Glutamatergic neuron (in vitro differentiated cells): ENCODE measurements at regions not wholly inside any gene's neighbourhood (a gene's known extent, or its start where the extent isn't known, plus 50 kb on each side); places are given as distances from the start of the nearest gene placed in this dataset.

ENCODE experiments used
- DNase-seq: peaks from one replicate; pipeline ENCODE4 v3.0.0; 2022
- H3K27ac Mint-ChIP-seq: one replicate; pipeline ENCODE4 v1.8.0; 2020; ENCODE audit warnings: mild to moderate bottlenecking, mixed read lengths, inconsistent platforms; ENCODE audit not compliant: unreplicated experiment
- H3K27me3 Mint-ChIP-seq: one replicate; pipeline ENCODE4 v1.8.0; 2020; ENCODE audit warnings: mild to moderate bottlenecking, moderate library complexity, mixed read lengths, inconsistent platforms; ENCODE audit not compliant: unreplicated experiment
- H3K36me3 Mint-ChIP-seq: one replicate; pipeline ENCODE4 v1.8.0; 2020; ENCODE audit warnings: mild to moderate bottlenecking, mixed read lengths, inconsistent platforms; ENCODE audit not compliant: unreplicated experiment
- H3K4me1 Mint-ChIP-seq: one replicate; pipeline ENCODE4 v1.8.0; 2020; ENCODE audit warnings: mild to moderate bottlenecking, low read depth, mixed read lengths, inconsistent platforms; ENCODE audit not compliant: unreplicated experiment
- H3K4me3 Mint-ChIP-seq: one replicate; pipeline ENCODE4 v1.8.0; 2020; ENCODE audit warnings: mild to moderate bottlenecking, mixed read lengths, inconsistent platforms; ENCODE audit not compliant: unreplicated experiment
- H3K9me3 Mint-ChIP-seq: one replicate; pipeline ENCODE4 v1.8.0; 2020; ENCODE audit warnings: mild to moderate bottlenecking, moderate library complexity, mixed read lengths, inconsistent platforms; ENCODE audit not compliant: unreplicated experiment
- TF ChIP-seq, protein P1 (sequence below): fragments of 200-600 bp; sonication (generic); IDR thresholded peaks from one replicate; pipeline ENCODE4 v1.5.0; 2021; ENCODE audit not compliant: partially characterized antibody, unreplicated experiment

DNA sequence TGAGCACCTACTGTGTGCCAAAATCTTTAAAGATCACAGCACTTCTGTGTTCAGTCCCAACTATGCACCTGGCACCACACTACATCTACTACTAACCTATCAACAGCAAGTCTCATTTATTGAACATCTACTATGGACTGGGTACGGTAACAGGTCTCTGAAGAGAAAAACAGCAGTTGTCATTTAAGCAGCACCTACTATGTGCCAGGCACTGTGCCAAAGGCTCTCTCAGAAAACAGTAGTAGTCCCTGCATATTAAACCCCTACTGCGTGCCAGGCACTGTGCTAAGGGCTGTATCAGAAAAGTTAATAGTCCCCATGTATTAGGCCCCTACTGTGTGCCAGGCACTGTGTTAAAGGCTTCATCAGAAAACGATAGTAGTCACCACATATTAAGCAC lies 106.2 kb downstream of the PTPRS start:
- no peak overlapping the region for H3K4me3 Mint-ChIP-seq
- no peak overlapping the region for H3K27ac Mint-ChIP-seq
- no peaks in the 10 kb centered on the region for H3K4me1 Mint-ChIP-seq
- H3K36me3 Mint-ChIP-seq: peaks cover under 1% of the 10 kb centered on the region
- H3K9me3 Mint-ChIP-seq: peaks cover 24% of the 10 kb centered on the region
- H3K27me3 Mint-ChIP-seq: peaks cover 12% of the 10 kb centered on the region
- TF ChIP-seq, protein P1, sequence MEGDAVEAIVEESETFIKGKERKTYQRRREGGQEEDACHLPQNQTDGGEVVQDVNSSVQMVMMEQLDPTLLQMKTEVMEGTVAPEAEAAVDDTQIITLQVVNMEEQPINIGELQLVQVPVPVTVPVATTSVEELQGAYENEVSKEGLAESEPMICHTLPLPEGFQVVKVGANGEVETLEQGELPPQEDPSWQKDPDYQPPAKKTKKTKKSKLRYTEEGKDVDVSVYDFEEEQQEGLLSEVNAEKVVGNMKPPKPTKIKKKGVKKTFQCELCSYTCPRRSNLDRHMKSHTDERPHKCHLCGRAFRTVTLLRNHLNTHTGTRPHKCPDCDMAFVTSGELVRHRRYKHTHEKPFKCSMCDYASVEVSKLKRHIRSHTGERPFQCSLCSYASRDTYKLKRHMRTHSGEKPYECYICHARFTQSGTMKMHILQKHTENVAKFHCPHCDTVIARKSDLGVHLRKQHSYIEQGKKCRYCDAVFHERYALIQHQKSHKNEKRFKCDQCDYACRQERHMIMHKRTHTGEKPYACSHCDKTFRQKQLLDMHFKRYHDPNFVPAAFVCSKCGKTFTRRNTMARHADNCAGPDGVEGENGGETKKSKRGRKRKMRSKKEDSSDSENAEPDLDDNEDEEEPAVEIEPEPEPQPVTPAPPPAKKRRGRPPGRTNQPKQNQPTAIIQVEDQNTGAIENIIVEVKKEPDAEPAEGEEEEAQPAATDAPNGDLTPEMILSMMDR: no peak
- no peak for DNase-seq

DNA sequence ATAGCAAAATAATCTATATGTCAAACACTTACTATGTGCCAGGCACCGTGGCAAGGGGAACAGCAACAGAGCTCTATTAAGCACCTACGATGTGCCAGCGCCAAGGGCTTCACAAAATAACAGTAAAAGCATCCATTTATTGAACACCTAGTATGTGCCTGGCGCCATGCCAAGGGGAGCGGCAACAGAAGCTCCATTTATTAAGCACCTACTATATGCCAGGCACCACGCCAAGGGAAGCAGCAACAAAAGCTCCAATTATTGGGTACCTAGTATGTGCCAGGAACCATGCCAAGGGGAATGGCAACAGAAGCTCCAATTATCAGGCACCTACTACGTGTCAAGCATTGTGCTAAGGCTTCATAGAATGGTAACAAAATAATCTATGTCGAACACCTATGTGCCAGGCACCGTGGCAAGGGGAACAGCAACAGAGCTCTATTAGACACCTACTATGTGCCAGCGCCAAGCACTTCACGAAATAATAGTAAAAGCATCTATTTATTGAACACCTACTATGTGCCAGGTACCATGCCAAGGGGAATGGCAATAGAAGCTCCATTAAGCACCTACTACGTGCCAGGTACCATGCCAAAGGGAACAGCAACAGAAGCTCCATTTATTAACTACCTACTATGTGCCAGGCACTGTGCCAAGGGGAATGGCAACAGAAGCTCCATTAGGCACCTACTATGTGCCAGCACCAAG lies 107.7 kb downstream of the PTPRS start:
- no peak overlapping the region for H3K27ac Mint-ChIP-seq
- peaks cover 12% of the 10 kb centered on the region for H3K27me3 Mint-ChIP-seq
- H3K9me3 Mint-ChIP-seq: peaks cover 19% of the 10 kb centered on the region
- no peak overlapping the region for H3K4me3 Mint-ChIP-seq
- TF ChIP-seq, protein P1: no peak
- no peaks in the 10 kb centered on the region for H3K4me1 Mint-ChIP-seq
- no peak for DNase-seq
- H3K36me3 Mint-ChIP-seq: no peaks in the 10 kb centered on the region

DNA sequence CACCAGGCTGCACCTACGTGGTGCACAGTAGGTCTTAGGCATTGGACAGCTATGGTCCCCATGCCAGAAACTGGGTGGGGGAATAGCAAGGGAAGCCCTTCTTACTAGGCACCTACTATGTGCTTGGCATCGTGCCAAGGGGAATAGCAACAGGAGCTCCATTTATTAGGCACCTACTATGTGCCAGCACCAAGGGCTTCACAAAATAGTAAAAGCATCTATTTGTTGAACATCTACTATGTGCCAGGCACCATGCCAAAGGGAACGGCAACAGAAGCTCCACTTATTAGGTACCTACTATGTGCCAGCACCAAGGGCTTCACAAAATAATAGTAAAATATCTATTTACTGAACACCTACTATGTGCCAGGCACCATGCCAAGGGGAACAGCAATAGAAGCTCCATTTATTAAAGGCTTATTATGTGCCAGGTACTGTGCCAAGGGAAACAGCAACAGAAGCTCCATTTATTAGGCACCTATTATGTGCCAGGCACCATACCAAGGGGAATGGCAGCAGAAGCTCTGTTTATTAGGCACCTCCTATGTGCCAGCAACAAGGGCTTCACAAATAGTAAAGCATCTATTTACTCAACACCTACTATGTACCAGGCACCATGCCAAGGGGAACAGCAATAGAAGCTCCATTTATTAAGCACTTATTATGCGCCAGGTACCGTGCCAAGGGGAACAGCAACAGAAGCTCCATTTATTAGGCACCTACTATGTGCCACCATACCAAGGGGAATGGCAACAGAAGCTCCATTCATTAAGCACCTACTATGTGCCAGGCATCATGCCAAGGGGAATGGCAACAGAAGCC lies 108.5 kb downstream of the PTPRS start:
- Mint-ChIP-seq H3K4me1 (no peaks in the 10 kb centered on the region), H3K27ac (no peak overlapping the region), H3K9me3 (peaks cover 22% of the 10 kb centered on the region), H3K27me3 (peaks cover 13% of the 10 kb centered on the region), H3K36me3 (no peaks in the 10 kb centered on the region), H3K4me3 (no peak overlapping the region)
- TF ChIP-seq, protein P1: no peak
- DNase-seq: no peak

DNA sequence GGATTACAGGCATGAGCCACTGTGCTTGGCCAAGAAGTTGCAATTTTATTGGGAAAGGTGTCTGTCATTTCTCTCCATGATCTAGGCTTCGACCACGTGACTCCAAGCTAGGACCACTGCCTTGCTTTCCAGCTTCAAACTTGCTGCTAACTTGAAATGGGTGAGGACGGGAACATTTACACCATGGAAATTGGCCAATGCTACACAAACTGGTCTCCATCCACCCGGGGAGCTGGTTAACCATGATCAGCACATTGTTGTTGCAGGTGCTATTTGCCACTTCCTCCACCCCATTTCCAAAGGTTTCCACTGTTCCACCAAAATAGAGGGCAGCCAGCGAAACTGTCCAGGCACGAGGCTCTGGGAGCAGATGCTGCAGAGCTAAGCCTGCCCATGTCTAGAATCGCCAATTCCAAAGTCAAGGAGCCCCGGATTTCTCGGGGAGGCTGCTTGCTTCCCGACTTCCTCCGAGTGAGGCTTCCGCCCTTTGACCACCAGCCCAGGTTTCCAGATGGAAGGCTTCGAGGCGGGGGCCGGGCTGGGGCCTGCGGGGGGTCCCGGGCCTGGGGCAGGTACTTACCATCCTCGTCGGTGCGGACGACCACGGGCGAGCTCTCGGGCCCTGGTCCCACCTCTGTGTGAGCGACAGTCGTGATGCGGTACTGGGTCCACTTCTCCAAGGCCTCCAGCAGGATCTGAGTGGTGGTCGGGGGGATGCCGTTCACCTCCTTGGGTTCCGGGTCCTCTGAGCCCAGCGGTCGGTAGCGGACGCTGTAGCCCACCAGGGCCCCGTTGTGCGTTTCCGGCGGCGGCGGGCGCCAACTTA lies 109.7 kb downstream of the PTPRS start:
- H3K36me3 Mint-ChIP-seq: no peaks in the 10 kb centered on the region
- TF ChIP-seq, protein P1: no peak
- no peak overlapping the region for H3K27ac Mint-ChIP-seq
- DNase-seq: no peak
- no peaks in the 10 kb centered on the region for H3K4me1 Mint-ChIP-seq
- no peak overlapping the region for H3K4me3 Mint-ChIP-seq
- H3K9me3 Mint-ChIP-seq: peaks cover 14% of the 10 kb centered on the region
- H3K27me3 Mint-ChIP-seq: peaks cover 13% of the 10 kb centered on the region
